Activated naive CD4-positive, alpha-beta T cell treated with anti-CD3 and anti-CD28 coated beads for 36 hours (primary cell): ENCODE measurements at regions not wholly inside any gene's neighbourhood (a gene's known extent, or its start where the extent isn't known, plus 50 kb on each side); places are given as distances from the start of the nearest gene placed in this dataset.
"Not testable (repeated sequence)": the region's sequence is repeated elsewhere in the genome, so short reads cannot be mapped to it uniquely, and the experiment has no call there.

ENCODE experiments used
- CTCF ChIA-PET: fragments of 350-600 bp; sonication (Branson Sonifier 250); formaldehyde crosslinking; loops from one replicate; lab custom pipeline; 2021; ENCODE audit warnings: antibody characterized with exemption; lab: Charles Lee
- DNase-seq: peaks from one replicate; pipeline ENCODE4 v3.0.0-alpha.2; 2020
- H3K27ac Mint-ChIP-seq: one replicate; pipeline ENCODE4 v1.8.0; 2021; ENCODE audit warnings: mild to moderate bottlenecking, mixed read lengths
- H3K27me3 Mint-ChIP-seq: one replicate; pipeline ENCODE4 v1.8.0; 2021; ENCODE audit warnings: low read depth, mixed read lengths
- H3K36me3 Mint-ChIP-seq: one replicate; pipeline ENCODE4 v1.8.0; 2021; ENCODE audit warnings: low read depth, mixed read lengths
- H3K4me1 Mint-ChIP-seq: one replicate; pipeline ENCODE4 v1.8.0; 2021; ENCODE audit warnings: low read depth, mixed read lengths
- H3K4me3 Mint-ChIP-seq: one replicate; pipeline ENCODE4 v1.8.0; 2021; ENCODE audit warnings: mild to moderate bottlenecking, moderate library complexity, mixed read lengths
- H3K9me3 Mint-ChIP-seq: one replicate; pipeline ENCODE4 v1.8.0; 2021; ENCODE audit warnings: mixed read lengths
- intact Hi-C: fragments of 100-400 bp; cut with micrococcal nuclease; formaldehyde crosslinking; loops from one replicate; pipeline ENCODE4 v1.15.1; 2023

DNA sequence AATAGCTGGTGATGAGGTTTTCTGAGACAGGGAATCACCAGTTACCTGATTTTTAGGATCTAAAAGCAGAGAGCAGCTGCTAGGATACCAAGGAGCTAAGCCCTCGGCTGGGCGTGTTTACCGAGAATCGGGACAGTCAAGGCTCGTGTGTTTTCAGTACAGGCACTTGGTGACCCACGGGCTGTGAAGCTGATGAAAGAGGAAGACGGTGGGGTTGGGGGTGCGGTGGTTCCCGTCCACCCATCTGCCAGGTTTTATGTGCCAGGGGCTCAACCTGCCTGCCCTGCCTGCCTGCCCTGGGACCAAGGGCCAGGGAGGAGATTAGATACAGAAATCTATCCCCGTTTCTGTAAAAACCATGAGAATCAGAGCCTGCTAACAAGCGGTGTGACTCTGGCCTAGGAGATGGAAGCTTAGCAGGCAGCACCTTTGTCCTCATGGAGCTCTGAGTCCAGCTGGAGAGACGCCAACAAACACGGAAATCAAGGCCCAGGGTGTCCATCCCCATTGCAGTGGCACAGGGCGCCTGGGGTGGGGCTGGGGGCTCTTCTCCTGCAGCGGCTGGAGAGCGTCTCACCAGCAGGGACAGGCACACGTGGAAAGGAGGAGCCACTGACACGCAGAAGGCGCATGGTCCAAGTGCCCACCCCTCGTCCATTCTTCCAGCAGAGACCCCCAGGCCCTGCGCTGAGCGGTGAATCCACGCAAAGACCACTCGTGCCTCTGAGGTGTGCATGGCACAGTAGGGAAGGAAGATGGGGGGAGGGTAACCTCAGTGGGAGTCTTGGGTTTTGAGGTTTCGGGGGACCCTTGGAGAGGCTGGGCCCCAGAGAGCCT is 265.0 kb upstream of the TCERG1L start:
- Mint-ChIP-seq H3K36me3 (no peaks in the 10 kb centered on the region), H3K27ac (no peak overlapping the region), H3K4me1 (no peaks in the 10 kb centered on the region), H3K27me3 (no peaks in the 10 kb centered on the region), H3K9me3 (no peaks in the 10 kb centered on the region), H3K4me3 (no peak overlapping the region)
- no peak for DNase-seq
- intact Hi-C loops = no loop called here
- CTCF ChIA-PET = no interaction called here

DNA sequence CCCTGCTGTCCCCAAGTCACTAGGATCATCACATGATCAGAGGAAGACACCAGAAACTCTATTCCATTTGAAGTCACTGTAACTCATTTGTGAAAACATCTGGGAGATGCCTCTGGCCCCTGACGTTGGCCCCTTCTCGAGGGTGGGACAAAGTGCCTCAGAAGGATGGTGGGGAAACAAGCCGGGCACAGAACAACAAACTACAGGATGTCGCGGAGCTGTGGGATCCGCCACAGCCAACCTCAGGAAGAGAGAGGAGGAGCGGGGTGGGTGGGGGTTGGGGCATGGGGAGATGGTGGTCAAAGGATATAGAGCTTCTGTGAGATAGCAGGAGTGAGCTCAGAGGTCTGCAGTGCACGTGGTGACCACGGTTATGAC is 265.6 kb upstream of the TCERG1L start:
- no peaks in the 10 kb centered on the region for H3K36me3 Mint-ChIP-seq
- intact Hi-C loops = no loop called here
- no peak overlapping the region for H3K27ac Mint-ChIP-seq
- H3K9me3 Mint-ChIP-seq = no peaks in the 10 kb centered on the region
- H3K4me3 Mint-ChIP-seq = no peak overlapping the region
- CTCF ChIA-PET = no interaction called here
- H3K27me3 Mint-ChIP-seq = no peaks in the 10 kb centered on the region
- DNase-seq = no peak
- H3K4me1 Mint-ChIP-seq = no peaks in the 10 kb centered on the region

DNA sequence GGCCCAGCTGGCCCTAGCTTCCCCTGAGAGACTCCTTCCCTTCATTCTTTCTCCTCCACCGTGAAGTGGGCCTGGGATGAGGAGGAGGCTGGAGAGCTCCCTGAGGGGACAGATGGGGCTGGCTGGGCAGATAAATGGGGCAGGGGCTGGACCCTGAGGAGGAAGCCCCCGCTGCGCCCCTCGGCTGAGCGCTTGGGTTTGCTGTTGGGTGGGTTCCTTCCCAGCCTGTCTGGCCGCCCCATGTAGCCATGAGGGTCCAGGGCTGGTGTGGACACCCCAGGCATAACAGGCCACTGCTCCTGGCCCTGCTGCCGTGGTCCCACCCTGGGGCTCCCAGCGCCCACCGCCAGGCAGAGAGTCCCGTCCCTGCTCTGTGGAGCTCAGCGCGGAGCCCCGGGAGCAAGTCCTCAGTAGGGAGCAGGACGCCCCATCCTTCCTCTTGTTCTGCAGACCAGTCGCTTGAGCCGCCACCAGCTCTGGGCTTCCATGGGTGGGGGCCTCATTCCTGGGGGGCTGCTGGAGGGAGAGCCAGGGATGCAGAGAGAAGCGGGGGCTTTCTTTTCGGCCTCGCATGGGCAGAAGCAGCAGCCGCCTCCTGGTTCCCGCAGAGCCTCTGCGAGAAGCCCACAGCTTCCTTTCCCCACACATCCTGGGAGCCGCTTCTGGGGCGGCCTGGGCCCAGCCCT is 266.4 kb upstream of the TCERG1L start:
- no peak for DNase-seq
- H3K27ac Mint-ChIP-seq = no peak overlapping the region

DNA sequence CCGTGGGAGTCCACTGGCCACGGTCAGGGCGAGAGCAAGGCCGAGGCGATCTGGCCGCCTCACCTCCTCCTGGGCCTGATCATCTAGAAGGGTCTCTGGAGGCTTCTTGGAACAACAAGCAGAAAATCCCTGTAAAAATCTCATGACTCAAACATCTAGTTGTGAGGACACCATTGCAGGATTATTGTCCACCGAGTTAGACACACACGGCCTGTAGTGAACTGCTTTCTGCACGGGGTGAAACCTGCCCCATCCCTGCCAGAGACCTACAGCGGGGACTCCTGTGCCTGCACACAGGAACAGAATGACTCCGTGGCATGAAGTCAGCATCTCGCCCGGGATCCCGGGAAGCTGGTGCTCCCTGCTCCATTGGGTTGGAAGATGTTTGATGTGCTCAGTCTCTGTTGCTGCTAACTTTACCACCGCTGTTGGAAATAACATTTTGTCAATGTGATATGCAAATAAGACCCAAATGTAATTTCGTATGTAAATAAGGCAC is 267.0 kb upstream of the TCERG1L start:
- DNase-seq = no peak
- H3K27ac Mint-ChIP-seq = no peak overlapping the region
- H3K36me3 Mint-ChIP-seq = no peaks in the 10 kb centered on the region
- H3K4me3 Mint-ChIP-seq = no peak overlapping the region
- intact Hi-C loops = no loop called here
- H3K9me3 Mint-ChIP-seq = no peaks in the 10 kb centered on the region
- H3K27me3 Mint-ChIP-seq = no peaks in the 10 kb centered on the region
- CTCF ChIA-PET = no interaction called here
- no peaks in the 10 kb centered on the region for H3K4me1 Mint-ChIP-seq

More for the DNA sequence above, 266.4 kb upstream of the TCERG1L start:
- H3K4me3 Mint-ChIP-seq = no peak overlapping the region
- intact Hi-C loops = no loop called here
- H3K27me3 Mint-ChIP-seq = no peaks in the 10 kb centered on the region
- no peaks in the 10 kb centered on the region for H3K4me1 Mint-ChIP-seq
- CTCF ChIA-PET = no interaction called here
- no peaks in the 10 kb centered on the region for H3K36me3 Mint-ChIP-seq
- H3K9me3 Mint-ChIP-seq = no peaks in the 10 kb centered on the region

DNA sequence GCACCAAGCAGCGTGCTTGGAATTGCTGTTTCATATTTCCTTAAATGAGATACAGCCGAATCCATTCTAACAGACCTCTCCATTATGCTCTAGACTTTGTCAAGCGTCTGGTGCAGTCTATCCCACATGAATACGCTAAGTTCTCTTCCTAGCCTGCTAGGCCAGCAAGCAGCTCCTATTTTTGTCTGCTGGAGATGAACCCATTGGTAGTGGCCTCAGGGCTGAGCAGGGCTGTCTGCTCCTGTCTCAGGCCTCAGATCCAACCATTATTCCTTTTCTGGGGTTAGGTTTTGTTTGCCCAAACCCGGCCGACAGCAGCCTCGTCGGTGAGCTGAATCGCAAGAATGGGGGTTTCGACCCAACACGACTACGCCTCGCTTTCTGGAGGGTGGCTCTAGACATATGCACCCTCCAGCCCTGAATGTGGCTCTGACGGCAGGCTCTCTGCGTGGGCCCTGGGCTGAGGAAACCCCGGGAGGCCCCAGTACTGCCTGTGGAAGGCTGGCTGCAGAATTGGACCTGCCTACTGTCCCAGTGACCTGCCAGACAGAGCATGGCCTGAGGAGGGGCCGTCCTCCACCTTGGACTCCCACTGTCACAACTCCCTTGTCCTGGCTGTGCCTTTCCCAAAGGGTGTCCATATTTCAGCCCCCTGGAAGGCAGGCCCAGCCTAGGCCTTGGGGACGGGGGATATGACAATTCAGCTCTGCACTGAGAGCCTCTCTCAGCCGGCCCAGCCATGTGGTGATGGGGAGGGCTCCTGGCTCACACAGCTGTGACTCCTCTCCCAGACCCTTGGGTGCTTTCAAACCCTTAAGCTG is 267.9 kb upstream of the TCERG1L start:
- H3K27me3 Mint-ChIP-seq = no peaks in the 10 kb centered on the region
- H3K36me3 Mint-ChIP-seq = no peaks in the 10 kb centered on the region
- H3K9me3 Mint-ChIP-seq = no peaks in the 10 kb centered on the region
- no peaks in the 10 kb centered on the region for H3K4me1 Mint-ChIP-seq
- intact Hi-C loops = no loop called here
- H3K4me3 Mint-ChIP-seq = no peak overlapping the region
- CTCF ChIA-PET = no interaction called here
- DNase-seq = no peak
- H3K27ac Mint-ChIP-seq = no peak overlapping the region

GRCh38 chr10:131580076-131580652 is 268.6 kb upstream of the TCERG1L start:
- intact Hi-C loops = no loop called here
- Mint-ChIP-seq H3K36me3 (no peaks in the 10 kb centered on the region), H3K27me3 (no peaks in the 10 kb centered on the region), H3K9me3 (no peaks in the 10 kb centered on the region), H3K27ac (no peak overlapping the region), H3K4me3 (no peak overlapping the region), H3K4me1 (no peaks in the 10 kb centered on the region)
- CTCF ChIA-PET = interaction anchor here (0.6 kb wide), 1 partner anchor 23 kb away, joined by 3 read pairs; no protein-coding TSS in a partner anchor
- no peak for DNase-seq

DNA sequence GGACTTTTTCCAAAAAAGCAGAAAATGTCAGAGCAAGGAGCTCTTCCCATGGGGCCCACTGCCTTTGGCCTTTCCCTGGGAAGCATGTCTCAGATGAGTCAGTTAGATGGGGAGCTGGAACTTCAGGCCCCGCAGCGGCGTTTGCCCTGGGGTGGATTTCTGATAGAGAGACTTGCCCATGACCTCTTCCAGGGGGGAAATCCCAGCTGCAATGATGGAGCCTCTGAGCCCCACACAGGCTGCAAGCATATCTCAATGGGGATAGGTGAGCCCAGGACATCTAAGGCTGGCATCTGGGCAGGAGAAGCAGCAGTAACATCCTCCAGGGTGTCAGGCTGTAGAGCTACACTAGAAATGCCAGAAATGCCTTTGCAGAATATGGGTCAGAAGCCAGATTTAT is 269.2 kb upstream of the TCERG1L start:
- CTCF ChIA-PET = interaction anchor here (0.6 kb wide), 1 partner anchor 22 kb away, joined by 3 read pairs; no protein-coding TSS in a partner anchor
- intact Hi-C loops = no loop called here

GRCh38 chr10:131581547-131581946 is 270.0 kb upstream of the TCERG1L start:
- H3K4me1 Mint-ChIP-seq, H3K27me3 Mint-ChIP-seq, DNase-seq, H3K36me3 Mint-ChIP-seq, H3K4me3 Mint-ChIP-seq, H3K27ac Mint-ChIP-seq, H3K9me3 Mint-ChIP-seq, CTCF ChIA-PET, intact Hi-C loops: not testable (repeated sequence)

More for the DNA sequence above, 269.2 kb upstream of the TCERG1L start:
- no peak overlapping the region for H3K27ac Mint-ChIP-seq
- H3K36me3 Mint-ChIP-seq = no peaks in the 10 kb centered on the region
- no peaks in the 10 kb centered on the region for H3K9me3 Mint-ChIP-seq
- H3K4me1 Mint-ChIP-seq = no peaks in the 10 kb centered on the region
- no peak for DNase-seq
- no peaks in the 10 kb centered on the region for H3K27me3 Mint-ChIP-seq
- no peak overlapping the region for H3K4me3 Mint-ChIP-seq

DNA sequence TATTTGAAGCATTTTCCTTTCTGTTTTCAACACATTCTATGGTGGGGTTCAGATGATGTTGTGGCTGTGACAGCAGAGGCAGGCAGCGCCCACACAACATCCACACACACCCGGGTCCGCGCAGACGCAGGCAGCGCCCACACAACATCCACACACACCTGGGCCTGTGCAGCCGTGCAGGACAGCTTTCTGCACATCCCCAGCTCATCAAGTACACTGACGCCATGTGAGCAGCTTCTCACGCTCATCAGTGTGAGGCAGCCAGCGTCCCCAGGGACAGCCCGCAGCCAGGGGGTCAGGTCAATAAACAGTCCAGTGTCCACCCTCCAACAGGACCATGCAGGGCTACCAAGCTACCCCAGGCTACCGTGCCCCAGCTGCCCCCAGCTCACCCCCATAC is 272.8 kb upstream of the TCERG1L start:
- Mint-ChIP-seq H3K4me3 (no peak overlapping the region), H3K36me3 (no peaks in the 10 kb centered on the region), H3K9me3 (no peaks in the 10 kb centered on the region), H3K4me1 (no peaks in the 10 kb centered on the region), H3K27me3 (peaks cover 5% of the 10 kb centered on the region), H3K27ac (no peak overlapping the region)
- intact Hi-C loops = no loop called here
- CTCF ChIA-PET = no interaction called here
- DNase-seq = no peak

GRCh38 chr10:131585761-131586160 is 274.2 kb upstream of the TCERG1L start:
- no peaks in the 10 kb centered on the region for H3K4me1 Mint-ChIP-seq
- H3K36me3 Mint-ChIP-seq = no peaks in the 10 kb centered on the region
- H3K27ac Mint-ChIP-seq = no peak overlapping the region
- H3K27me3 Mint-ChIP-seq = peaks cover 5% of the 10 kb centered on the region
- intact Hi-C loops = no loop called here
- no peak overlapping the region for H3K4me3 Mint-ChIP-seq
- no peak for DNase-seq
- CTCF ChIA-PET = no interaction called here
- H3K9me3 Mint-ChIP-seq = no peaks in the 10 kb centered on the region

GRCh38 chr10:131586958-131587357 is 275.4 kb upstream of the TCERG1L start:
- Mint-ChIP-seq H3K27ac (no peak overlapping the region), H3K36me3 (peaks cover under 1% of the 10 kb centered on the region), H3K4me1 (no peaks in the 10 kb centered on the region), H3K4me3 (no peak overlapping the region), H3K27me3 (peaks cover 5% of the 10 kb centered on the region), H3K9me3 (no peaks in the 10 kb centered on the region)
- intact Hi-C loops = no loop called here
- CTCF ChIA-PET = no interaction called here
- no peak for DNase-seq
